PC-3 (cell line): ENCODE measurements at regions not wholly inside any gene's neighbourhood (a gene's known extent, or its start where the extent isn't known, plus 50 kb on each side); places are given as distances from the start of the nearest gene placed in this dataset.

ENCODE experiments used
- ATAC-seq: fragments of 200-7000 bp; cut with Tn5 transposase; 2 replicates; pipeline ENCODE4 v1.9.1; 2020; ENCODE audit warnings: mild to moderate bottlenecking, moderate library complexity
- BruUV-seq: library from RNA; stranded (reverse); fragments of 400-500 nt; replicated peaks from 2 replicates; lab custom pipeline; 2021; lab: Mats Ljungman, UMichigan
- CTCF ChIA-PET: fragments of 300-600 bp; sonication (Branson Sonifier 250); formaldehyde crosslinking; loops from one replicate; lab custom pipeline; 2022; ENCODE audit warnings: antibody characterized with exemption; lab: Charles Lee
- POLR2A ChIA-PET: fragments of 300-600 bp; sonication (Branson Sonifier 250); formaldehyde crosslinking; loops from one replicate; lab custom pipeline; 2022; ENCODE audit warnings: antibody characterized with exemption; ENCODE audit not compliant: unreplicated experiment; lab: Charles Lee
- DNase-seq: peaks from one replicate; pipeline ENCODE4 v3.0.0-alpha.2; 2015
- H2AFZ ChIP-seq: fragments of 300-600 bp; sonication (generic); 2 replicates; pipeline ENCODE4 v1.6.0; 2016; ENCODE audit warnings: antibody characterized with exemption, low read length
- H3F3A ChIP-seq: fragments of 300-600 bp; sonication (generic); one replicate; pipeline ENCODE4 v1.6.0; 2017; ENCODE audit warnings: antibody characterized with exemption, low read length, control low read depth, mild to moderate bottlenecking; ENCODE audit not compliant: unreplicated experiment
- H3K27ac ChIP-seq: fragments of 300-600 bp; sonication (generic); 2 replicates; pipeline ENCODE4 v1.5.1; 2016; ENCODE audit warnings: mild to moderate bottlenecking, low read length
- H3K27me3 ChIP-seq: fragments of 300-600 bp; sonication (generic); 2 replicates; pipeline ENCODE4 v1.6.1; 2016; ENCODE audit warnings: low read length, mixed read lengths
- H3K36me3 ChIP-seq: fragments of 300-600 bp; sonication (generic); 2 replicates; pipeline ENCODE4 v1.6.1; 2016; ENCODE audit warnings: low read depth, mixed run types, low read length, mixed read lengths
- H3K4me1 ChIP-seq: fragments of 300-600 bp; sonication (generic); 2 replicates; pipeline ENCODE4 v1.5.1; 2016; ENCODE audit warnings: low read length; ENCODE audit not compliant: insufficient read depth
- H3K4me2 ChIP-seq: fragments of 300-600 bp; sonication (generic); 2 replicates; pipeline ENCODE4 v1.6.0; 2016; ENCODE audit warnings: low read length
- H3K4me3 ChIP-seq: fragments of 300-600 bp; sonication (generic); 2 replicates; pipeline ENCODE4 v1.5.1; 2016; ENCODE audit warnings: mild to moderate bottlenecking, low read length, mixed read lengths
- H3K79me2 ChIP-seq: fragments of 300-600 bp; sonication (generic); 2 replicates; pipeline ENCODE4 v1.6.1; 2017; ENCODE audit warnings: low read length, mixed read lengths
- H3K9ac ChIP-seq: fragments of 300-600 bp; sonication (generic); 2 replicates; pipeline ENCODE4 v1.6.0; 2016; ENCODE audit warnings: mild to moderate bottlenecking, low read length
- H3K9me2 ChIP-seq: fragments of 300-600 bp; sonication (generic); replicated peaks from 2 replicates; pipeline ENCODE4 v1.6.1; 2016; ENCODE audit warnings: mixed run types, low read length, mixed read lengths
- H3K9me3 ChIP-seq: fragments of 300-600 bp; sonication (generic); 2 replicates; pipeline ENCODE4 v1.6.1; 2016; ENCODE audit warnings: low read length, mixed read lengths
- H4K20me1 ChIP-seq: fragments of 300-600 bp; sonication (generic); 2 replicates; pipeline ENCODE4 v1.6.1; 2016; ENCODE audit warnings: low read length, mixed read lengths
- CTCF ChIP-seq: fragments of 300-600 bp; sonication (generic); conservative IDR thresholded peaks from 2 replicates; pipeline ENCODE4 v1.5.1; 2017; ENCODE audit warnings: antibody characterized with exemption, low read depth, mild to moderate bottlenecking, low read length
- EZH2 ChIP-seq: fragments of 300-600 bp; sonication (generic); IDR thresholded peaks from one replicate; pipeline ENCODE4 v1.6.1; 2017; ENCODE audit warnings: antibody characterized with exemption, mild to moderate bottlenecking, low read length; ENCODE audit not compliant: unreplicated experiment
- EZH2phosphoT487 ChIP-seq: fragments of 300-600 bp; sonication (generic); IDR thresholded peaks from 2 replicates; pipeline ENCODE4 v1.6.1; 2018; ENCODE audit warnings: mild to moderate bottlenecking, antibody characterized with exemption, low read length, borderline replicate concordance
- intact Hi-C: fragments of 100-400 bp; cut with micrococcal nuclease; formaldehyde crosslinking; loops from 2 replicates; pipeline ENCODE4 v1.9.0; 2023

GRCh38 chr15:47965297-47965696, 155.5 kb upstream of the SLC24A5 start:
- BruUV-seq, result no TSS peak
- Histone ChIP-seq H3K4me1 (peaks cover 4% of the 10 kb centered on the region), H3K4me3 (no peak overlapping the region), H4K20me1 (no peaks in the 10 kb centered on the region), H3K27me3 (no peaks in the 10 kb centered on the region), H3K4me2 (no peak overlapping the region), H3F3A (no peaks in the 10 kb centered on the region), H3K9me2 (no peaks in the 10 kb centered on the region), H3K79me2 (no peaks in the 10 kb centered on the region), H3K9ac (no peak overlapping the region), H2AFZ (no peak overlapping the region), H3K27ac (no peak overlapping the region), H3K9me3 (no peaks in the 10 kb centered on the region), H3K36me3 (no peaks in the 10 kb centered on the region)
- intact Hi-C loops, result no loop called here
- ChIA-PET CTCF (no interaction called here), POLR2A (no interaction called here)
- ATAC-seq (no peak), DNase-seq (no peak)
- TF ChIP-seq CTCF (no peak), EZH2phosphoT487 (no peak), EZH2 (no peak)

- H3F3A ChIP-seq, result no peaks in the 10 kb centered on the region
- POLR2A ChIA-PET, result interaction anchor here (0.6 kb wide), 1 partner anchor 389 kb away, joined by 13 read pairs; no protein-coding TSS in a partner anchor
- no peaks in the 10 kb centered on the region for H3K9me3 ChIP-seq
- ATAC-seq (no peak), DNase-seq (no peak)
- no peaks in the 10 kb centered on the region for H3K27me3 ChIP-seq
- H3K9me2 ChIP-seq, result no peaks in the 10 kb centered on the region
- H3K27ac ChIP-seq, result no peak overlapping the region
- H3K9ac ChIP-seq, result no peak overlapping the region
- TF ChIP-seq EZH2phosphoT487 (no peak), EZH2 (no peak)
- H3K4me3 ChIP-seq, result no peak overlapping the region
- no peaks in the 10 kb centered on the region for H3K36me3 ChIP-seq
- BruUV-seq, result no TSS peak
- H3K4me1 ChIP-seq, result no peaks in the 10 kb centered on the region
- H2AFZ ChIP-seq, result no peak overlapping the region
- no peaks in the 10 kb centered on the region for H4K20me1 ChIP-seq
- CTCF ChIA-PET, result no interaction called here
- no peaks in the 10 kb centered on the region for H3K79me2 ChIP-seq
- H3K4me2 ChIP-seq, result no peak overlapping the region
- intact Hi-C loops, result no loop called here
Observed at GRCh38 chr15:47968593-47968992, 152.2 kb upstream of the SLC24A5 start.

GRCh38 chr15:47971637-47972036, 149.2 kb upstream of the SLC24A5 start:
- no peaks in the 10 kb centered on the region for H3K27me3 ChIP-seq
- CTCF ChIA-PET, result no interaction called here
- BruUV-seq, result no TSS peak
- H4K20me1 ChIP-seq, result no peaks in the 10 kb centered on the region
- no peak overlapping the region for H3K4me2 ChIP-seq
- H3F3A ChIP-seq, result no peaks in the 10 kb centered on the region
- no peaks in the 10 kb centered on the region for H3K79me2 ChIP-seq
- no peaks in the 10 kb centered on the region for H3K9me2 ChIP-seq
- ATAC-seq (no peak), DNase-seq (no peak)
- H3K4me1 ChIP-seq, result no peaks in the 10 kb centered on the region
- TF ChIP-seq EZH2 (no peak), CTCF (no peak), EZH2phosphoT487 (no peak)
- no peak overlapping the region for H3K4me3 ChIP-seq
- H3K27ac ChIP-seq, result no peak overlapping the region
- H2AFZ ChIP-seq, result no peak overlapping the region
- no peak overlapping the region for H3K9ac ChIP-seq
- H3K9me3 ChIP-seq, result no peaks in the 10 kb centered on the region
- POLR2A ChIA-PET, result no interaction called here
- no peaks in the 10 kb centered on the region for H3K36me3 ChIP-seq
- intact Hi-C loops, result no loop called here
